Myocyte (in vitro differentiated cells): ENCODE measurements at regions not wholly inside any gene's neighbourhood (a gene's known extent, or its start where the extent isn't known, plus 50 kb on each side); places are given as distances from the start of the nearest gene placed in this dataset.

ENCODE experiments used
- DNase-seq: peaks from one replicate; pipeline ENCODE4 v3.0.0-alpha.2; 2012; ENCODE audit warnings: low read depth

DNA sequence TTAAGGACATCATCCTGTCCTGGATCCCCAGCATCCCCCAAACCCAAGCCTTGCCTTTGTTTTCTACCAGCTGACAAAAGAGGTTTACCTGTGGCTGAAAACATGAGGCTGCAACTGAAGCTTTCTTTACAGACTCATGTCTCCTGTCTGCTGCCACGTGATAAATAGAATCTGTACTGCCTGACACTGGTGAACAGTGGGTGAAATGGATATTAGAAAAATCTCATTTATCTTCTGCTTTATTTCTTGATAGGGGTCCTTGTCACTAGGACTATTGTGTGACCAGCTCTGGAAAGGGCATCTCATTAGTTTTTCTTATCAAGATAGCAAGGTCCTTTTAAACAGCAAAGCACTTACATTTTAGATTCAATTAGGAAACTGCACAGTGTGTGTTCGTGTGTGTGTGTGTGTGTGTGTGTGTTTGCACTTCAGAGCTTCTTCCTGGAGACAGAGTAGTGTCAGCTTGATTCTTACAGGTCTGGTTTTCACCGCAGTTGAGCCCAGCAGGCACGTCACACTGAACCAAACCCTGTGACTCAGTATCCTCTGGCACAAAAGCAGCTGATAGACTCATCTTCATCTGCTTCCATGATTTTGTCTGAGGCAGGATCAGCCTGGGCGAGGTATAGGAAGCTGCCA lies 373.5 kb upstream of the CELF2 start:
- DNase-seq, result peak; percentile 82

DNA sequence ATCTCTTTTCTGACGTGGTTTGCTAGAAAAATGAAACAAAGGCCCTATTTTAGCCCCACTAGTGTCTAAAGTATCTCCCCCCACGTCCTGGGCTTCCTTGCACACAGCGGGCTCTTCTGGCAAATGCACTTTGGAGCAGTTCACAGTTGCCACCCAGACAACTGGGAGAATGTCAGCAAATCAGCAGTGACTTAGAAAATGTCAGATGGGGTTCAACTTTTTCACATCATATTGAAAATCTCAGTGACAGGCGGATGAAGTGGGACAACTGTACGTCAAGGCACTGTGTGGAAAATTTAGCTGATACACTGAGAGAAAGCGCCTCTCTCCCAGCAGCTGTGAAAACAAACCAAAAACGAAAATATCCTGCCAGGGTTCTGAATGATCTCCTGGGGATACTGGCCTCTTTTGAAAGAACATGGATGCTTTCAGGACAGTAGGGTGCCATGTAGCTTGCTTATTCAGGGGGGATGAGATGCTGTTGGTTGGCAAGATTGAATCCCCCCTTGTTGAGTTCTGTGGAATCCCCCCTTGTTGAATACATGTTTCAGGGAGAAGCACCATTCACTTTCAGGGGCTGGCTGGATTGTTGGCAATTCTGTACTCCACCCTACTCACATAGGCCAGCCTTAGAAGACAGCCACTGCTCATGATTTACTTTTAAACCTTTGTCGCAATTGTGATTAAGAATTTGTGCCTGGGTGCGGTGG lies 372.8 kb upstream of the CELF2 start:
- DNase-seq, result peak; percentile 83

DNA sequence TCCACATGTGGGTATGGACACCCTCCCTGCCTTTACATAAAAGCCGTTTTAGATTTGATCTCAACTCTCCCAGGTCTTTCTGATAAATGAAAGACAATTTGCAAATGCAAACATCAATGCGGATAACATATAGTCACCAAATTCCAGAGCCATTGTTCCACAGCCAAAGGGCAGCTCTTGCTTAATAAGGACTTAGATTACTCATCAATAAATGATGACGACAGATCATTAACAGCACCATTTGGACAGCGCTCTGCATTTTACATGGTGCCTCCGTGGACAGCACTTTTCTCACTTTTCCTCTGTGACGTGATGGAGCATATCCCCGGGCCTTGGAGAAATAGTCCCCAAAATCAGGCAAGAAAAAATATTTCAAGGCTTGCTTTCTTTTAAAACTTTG lies 370.3 kb upstream of the CELF2 start:
- DNase-seq, result no peak

DNA sequence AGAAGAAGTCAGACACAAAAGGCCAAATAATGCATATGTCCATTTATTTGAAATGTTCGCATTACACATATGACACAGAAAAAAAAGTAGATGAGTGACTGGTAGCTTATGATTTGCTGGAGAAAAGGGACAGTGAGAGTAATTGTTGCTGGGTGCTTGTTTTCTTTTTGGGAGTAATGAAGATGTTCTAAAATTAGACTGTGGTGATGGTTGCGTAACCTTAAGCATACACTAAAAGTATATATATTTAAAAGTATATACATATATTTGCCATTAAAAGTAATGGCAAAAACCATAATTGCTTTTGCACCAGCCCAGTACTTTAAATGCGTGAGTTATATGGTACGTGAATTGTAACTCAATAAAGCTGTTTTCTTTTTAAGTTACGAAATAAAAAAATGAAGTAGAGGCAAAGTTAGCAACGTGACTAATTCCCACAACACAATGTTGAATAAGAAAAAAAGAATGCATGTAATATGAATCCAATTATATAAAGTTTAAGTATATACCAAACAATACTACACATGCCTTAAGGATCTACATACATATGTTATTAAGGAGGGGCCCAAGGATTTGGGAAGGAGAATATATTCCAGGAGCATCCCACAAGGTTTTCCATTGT lies 360.4 kb upstream of the CELF2 start:
- no peak for DNase-seq

DNA sequence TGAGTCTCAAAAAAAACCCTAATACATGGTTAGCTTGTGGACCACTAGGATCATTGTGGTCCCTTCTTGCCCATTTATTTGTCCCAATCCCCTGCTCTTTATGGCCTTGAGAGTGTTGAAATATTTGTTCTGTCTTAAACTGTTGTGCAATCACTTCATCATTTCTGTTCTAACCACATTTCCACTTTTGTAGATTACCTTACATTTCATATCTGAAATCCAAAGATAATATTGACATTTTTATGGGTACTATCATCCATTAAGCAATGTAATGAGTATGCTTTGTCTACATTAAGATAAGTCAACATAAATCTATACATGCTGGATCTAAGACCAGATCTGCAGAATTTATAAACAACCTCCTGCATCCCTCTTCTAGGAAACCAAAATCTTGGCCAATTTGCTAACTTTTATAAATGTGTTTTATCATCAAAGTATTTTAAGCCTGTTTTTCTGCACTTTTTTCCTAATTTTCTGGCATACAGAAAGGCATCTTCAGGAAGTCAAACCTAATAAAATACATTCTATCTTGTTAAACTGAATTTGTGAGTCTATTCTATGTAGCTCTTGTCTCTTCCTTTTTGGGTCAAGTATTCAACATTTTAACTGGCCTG lies 359.4 kb upstream of the CELF2 start:
- DNase-seq, result no peak

DNA sequence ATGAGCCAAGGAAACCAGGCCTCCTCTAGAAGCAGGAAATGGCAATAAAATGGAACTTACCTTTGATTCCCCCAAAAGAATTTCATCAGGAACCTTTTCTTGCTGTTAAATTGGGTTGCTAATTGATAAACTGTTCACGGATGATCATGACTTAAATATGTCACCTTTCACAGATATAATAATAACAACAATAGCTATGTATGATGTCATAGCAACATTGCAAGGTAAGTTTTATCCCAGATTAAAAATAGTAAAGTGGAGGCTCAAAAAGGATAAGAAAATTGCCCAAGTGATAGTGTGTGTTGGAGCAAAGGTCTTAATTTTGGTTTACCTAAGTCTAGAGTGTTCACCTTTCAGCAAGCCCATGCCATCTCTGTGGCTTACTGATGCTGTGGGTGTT lies 357.6 kb upstream of the CELF2 start:
- no peak for DNase-seq

DNA sequence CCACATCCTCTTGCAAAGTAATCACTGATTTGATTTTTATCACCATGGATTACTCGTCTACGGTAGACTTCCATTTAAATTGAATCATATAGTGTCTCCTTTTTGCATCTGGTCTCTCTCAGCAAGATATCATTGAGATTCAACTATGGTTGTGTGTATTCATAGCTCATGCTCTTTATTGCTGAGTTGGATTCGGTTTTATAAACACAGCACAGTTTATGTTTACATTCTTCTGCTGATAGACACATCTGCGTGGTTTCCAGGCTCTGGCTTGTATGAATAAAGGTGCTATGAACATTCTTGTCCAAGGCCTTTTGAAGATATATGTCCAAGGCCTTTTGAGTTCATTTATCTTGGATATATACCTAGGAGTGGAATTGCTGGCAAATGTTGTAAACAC lies 356.5 kb upstream of the CELF2 start:
- DNase-seq, result no peak

DNA sequence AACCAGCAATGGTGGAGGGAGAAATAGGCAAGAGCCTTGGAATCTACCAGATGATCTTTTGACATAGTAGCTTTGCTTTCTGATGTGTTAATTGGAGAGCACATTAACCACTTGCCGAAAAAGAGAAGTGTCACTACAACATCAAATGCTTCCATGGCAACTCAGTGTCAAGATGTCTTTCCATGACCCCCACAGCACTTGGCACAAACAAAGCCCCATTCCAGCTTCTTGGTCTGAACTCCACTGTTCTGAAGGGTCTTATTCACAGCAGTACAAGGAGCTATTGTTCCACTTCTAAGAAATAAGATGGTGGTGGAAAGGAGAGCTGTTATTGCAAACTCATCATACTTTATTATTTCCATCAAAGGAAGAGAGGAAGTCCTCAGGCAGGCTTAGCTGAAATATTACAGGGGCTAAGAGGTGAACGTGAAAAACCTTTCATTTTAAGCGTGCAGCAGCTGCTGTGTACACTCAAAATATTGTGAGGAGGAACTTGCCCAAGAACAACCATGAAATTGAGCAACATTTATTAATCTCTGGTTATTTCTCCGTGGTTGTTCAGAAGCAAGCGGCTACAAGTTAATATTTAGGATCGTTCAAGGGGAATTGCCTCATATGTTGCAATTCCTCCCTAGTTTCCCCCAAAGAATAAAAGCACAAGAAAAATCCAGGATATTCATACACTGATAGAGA lies 354.8 kb upstream of the CELF2 start:
- DNase-seq, result no peak

DNA sequence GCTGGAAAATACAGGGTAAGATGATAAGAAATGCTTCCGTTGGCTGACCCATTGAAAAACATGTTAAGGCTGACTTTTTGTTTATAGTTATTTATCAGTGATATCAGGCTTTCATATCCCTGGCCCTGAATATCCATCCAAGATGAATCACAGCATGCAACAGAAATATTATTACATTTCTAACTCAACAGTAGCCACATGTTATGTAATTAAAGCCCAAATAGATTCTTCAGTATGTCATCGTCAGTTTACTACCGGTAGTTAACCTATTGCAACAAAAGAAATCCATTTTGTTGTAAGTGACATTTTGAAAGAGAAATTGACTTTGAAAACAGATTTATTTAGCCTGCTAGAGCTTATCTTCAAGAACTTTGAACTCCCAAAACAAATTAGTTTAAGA lies 354.1 kb upstream of the CELF2 start:
- DNase-seq, result no peak

DNA sequence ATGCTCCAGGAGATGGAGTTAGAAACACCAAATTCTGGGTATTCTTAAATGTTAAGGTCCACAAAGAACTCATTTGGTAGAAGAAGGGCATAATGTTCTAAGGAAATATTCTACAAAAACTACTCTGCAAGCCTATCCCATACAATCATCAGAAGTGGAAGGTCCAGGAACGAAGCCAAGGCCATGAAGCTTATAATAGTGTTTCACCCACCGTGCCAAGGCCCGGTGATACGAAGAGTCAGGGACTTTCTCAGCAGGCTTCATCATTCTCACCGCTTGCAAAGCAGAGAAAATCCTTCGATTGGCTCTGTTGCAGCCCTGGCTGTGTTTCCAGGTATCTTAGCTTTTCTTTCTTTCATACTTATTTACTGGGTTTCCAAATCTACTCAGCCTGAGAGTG lies 351.9 kb upstream of the CELF2 start:
- no peak for DNase-seq

DNA sequence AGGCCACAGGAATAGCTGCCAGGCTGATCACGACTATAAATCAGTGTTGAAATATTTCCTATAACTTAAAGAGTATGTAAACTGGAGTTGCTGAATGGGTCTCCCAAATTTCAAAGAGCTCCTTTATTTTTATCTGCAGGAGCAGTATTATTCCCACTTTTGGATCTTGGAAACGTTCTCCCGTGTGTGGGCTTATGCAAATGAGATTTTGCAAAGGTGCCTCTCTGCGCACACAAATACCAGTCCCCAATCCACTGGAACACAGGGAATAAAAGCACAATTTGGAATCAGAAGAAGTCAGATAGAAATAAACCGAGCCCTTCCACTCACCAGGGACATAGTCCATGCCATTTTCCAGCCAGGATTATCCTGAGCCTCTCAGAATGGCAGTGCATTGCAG lies 350.2 kb upstream of the CELF2 start:
- no peak for DNase-seq

DNA sequence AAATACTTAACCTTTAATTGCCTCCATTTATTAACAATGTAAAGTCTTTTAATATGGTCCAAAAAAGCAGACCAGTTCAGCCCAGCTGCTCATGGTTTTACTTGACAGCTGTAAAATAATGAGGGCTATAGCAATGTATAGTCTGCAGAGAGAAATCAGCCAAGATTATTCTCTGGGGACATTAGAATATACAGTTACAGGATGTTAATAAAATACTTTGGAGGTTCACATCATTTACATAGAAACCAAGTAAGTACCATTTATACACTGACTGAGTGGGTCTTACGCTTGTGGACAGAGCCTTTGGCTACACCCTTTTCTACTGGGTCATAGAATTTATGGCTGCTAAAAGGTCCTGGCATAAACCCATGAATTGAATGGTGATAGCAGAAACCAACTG lies 340.7 kb upstream of the CELF2 start:
- DNase-seq, result no peak

DNA sequence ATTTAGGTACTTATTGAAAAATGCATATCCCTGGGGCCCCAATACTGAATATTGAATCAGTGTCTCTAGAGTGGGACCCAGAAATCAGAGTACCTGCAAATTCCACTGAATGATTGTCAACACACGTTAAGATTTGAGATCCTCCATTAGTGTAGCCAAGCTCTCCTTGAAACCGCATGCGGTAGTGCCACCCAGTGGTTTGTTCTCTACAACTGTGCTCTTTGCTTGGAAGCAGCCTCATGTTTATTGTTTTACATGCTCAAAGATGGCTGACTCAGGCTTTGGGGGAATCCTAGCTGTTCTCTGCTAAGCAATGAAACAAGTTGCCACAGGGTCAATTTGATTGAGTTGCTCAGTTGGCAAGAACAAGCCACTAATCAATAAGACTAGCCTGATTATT lies 340.2 kb upstream of the CELF2 start:
- DNase-seq, result peak; percentile 75

DNA sequence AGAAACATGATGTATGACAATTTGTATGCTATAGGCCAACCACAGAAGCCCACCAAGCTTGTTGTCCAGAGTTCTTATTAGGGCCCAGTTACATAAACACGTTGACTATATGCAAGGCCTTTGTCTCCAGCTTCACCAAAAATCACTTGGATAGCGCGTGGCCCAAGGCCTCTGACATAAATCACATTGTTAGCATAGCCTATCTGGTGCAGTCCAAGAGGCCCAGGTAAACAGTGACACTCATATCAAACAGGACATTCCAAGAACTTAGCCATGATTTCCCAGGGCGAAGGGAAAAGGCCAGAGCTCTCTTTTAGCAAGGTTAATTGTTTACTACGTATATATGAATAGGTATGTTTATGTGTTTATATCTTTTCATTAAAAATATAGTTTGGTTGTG lies 337.2 kb upstream of the CELF2 start:
- no peak for DNase-seq

DNA sequence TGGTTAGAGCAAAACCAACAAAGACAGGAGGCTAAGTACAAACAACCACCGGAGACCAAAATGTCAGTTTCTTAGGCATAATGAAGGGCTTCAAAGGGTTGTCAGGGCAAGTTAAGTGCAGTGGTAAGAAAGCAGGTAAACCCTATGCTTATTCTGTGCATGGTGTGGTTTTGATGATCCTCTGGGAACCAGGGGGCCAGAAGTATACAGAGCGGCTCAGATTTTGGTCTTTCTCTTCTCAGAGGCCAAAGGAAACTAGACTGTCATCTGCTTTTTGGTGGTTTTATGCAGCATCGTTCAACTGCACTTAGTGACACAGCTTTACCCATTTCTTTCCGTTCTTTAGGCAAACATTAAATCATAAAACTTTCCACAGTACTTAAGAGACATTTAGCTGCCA lies 332.7 kb upstream of the CELF2 start:
- no peak for DNase-seq

DNA sequence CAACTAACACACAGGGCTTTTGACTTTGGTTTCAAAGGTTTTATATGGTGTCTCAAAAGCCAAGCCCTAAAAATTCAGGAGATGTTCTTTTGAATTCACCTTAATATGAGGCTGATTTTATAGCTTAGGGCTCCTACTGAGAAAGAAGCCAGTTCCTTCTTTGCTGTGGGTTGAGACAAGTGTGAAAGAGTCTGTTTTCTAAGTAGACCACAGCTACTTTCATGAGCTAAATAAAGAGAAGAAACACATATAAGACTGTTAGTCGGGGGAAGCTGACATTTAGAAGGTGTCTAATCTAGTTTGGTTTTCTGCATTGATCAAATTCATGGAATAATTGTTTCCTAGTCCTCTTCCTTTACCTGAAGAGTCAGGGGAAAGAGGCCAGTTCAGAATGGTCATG lies 332.1 kb upstream of the CELF2 start:
- DNase-seq, result no peak

DNA sequence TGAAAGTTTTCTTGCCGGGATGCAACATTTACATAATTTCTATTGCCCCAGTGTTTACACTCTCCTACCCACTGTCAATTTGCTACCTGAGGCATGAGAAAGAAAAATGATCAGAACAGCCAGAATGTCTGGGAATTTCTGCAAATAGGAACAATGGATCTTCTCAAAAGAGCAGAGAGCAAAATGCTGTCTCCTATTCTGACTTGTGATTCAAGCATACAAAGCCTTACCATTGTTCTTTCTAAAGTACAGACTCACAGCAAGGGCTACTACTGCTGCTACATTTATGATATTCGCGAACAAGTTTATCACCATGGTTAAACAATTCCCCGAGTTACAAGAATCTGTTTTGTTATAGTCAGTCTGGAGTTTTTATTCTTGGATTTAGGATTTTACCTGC lies 329.9 kb upstream of the CELF2 start:
- DNase-seq, result no peak

DNA sequence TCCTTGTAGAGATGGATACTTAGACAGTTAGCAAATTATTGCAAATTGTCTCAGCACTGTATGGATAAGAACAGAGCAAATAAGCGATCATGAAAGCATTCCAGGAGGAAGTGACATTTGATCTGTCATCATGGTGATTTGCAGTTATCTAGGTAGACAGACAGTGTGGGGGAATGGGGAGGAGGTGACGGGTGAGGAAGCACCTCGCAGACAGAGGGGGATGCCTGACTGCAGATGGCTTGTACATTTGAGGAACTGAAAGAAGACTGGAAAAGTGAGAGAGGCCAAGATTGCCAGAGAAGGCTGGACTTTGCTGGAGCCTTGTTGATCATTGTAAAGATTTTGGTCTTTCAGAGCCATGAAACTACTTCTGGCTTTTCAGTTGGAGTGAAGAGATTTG lies 318.2 kb upstream of the CELF2 start:
- DNase-seq, result no peak

DNA sequence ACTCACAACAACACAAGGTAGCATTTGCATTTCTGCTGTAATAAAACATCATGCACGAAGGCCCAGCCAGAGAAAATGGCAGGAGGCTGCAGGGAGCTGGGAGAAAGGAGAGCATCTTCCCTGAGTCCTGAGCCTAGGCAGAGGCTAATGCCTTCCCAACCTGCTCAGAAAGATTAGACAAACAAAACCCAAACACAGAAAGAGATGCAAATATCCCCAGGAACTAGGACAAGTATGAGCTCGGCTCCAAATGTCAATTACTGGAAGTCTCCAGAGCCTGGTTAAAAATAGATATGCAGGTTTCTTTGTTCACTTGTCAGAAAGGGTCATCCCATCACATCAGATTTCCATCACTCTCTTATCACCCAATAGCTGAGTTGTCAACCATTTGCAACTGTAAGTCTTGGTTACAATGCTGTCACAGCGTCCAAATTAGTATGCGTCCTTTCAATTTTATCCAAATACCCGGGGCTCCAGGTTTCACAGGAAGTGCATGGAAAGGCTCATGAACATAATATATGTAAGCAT lies 316.5 kb upstream of the CELF2 start:
- no peak for DNase-seq

DNA sequence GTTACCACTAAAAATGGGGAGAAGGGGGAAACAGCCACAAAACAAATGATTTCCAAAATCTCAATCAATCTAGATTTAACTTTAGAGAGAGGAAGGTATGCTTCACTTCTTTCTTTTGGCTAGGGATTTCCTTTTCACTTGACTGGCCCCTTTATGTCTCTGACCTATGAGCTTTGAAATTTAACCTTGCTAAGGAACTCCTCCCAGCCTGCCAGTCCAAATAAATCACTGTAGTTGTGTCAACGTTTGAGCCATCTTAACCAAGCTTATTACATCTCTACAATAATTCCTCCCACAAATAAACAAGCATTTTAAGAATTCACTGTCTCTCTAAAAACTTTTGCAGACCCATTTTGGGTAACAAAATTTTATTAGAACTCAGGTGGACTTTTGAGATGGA lies 315.5 kb upstream of the CELF2 start:
- no peak for DNase-seq

DNA sequence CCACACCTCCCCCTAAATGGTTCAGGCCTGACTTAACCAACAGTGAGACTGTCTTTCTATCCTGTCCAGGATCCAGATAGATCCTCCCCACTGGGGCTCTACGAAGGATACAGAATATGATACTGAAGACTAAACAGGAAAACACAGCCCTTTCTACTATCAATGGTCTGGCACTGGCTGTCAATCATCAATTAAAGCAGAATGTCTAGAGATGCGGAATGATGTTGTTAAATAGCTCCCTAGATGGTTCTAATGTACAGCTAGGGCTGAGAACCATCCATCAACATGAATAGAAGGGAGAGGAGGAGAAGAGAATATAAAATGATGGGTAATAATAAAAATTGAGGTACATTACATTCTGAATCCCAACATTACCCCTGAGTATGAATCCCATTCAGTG lies 314.3 kb upstream of the CELF2 start:
- no peak for DNase-seq
